ENCODE measurements at regions not wholly inside any gene's neighbourhood (a gene's known extent, or its start where the extent isn't known, plus 50 kb on each side); places are given as distances from the start of the nearest gene placed in this dataset.
"Not testable (repeated sequence)": the region's sequence is repeated elsewhere in the genome, so short reads cannot be mapped to it uniquely, and the experiment has no call there.

GRCh38 chr7:81003326-81003725, 84.5 kb upstream of the SEMA3C start:
- DNase-seq: no peak
- H3K36me3 ChIP-seq: no peaks in the 10 kb centered on the region
- peaks cover 3% of the 10 kb centered on the region; the same call in 1 of the 2 replicates for H3K4me1 ChIP-seq
- no peaks in the 10 kb centered on the region for H3K27me3 ChIP-seq
- TF ChIP-seq CTCF (IDR thresholded peaks at IDR 0.05; ENCODE audit: low read depth, low read length): no peak
- no peaks in the 10 kb centered on the region for H3K9me3 ChIP-seq
- no peak overlapping the region for H3K4me3 ChIP-seq (ENCODE audit: low read depth, low read length)

- no peaks in the 10 kb centered on the region for H3K9me3 ChIP-seq
- H3K4me3 ChIP-seq (ENCODE audit: low read depth, low read length): no peak overlapping the region
- H3K4me1 ChIP-seq: peaks cover 3% of the 10 kb centered on the region; the same call in 1 of the 2 replicates
- no peaks in the 10 kb centered on the region for H3K36me3 ChIP-seq
- no peak for TF ChIP-seq CTCF (IDR thresholded peaks at IDR 0.05; ENCODE audit: low read depth, low read length)
- no peaks in the 10 kb centered on the region for H3K27me3 ChIP-seq
- no peak for DNase-seq
These were observed 83.6 kb upstream of the SEMA3C start for GRCh38 chr7:81002421-81002820.

GRCh38 chr7:80999771-81000170, 80.9 kb upstream of the SEMA3C start:
- no peak overlapping the region for H3K4me3 ChIP-seq (ENCODE audit: low read depth, low read length)
- TF ChIP-seq CTCF (IDR thresholded peaks at IDR 0.05; ENCODE audit: low read depth, low read length): no peak
- no peaks in the 10 kb centered on the region for H3K36me3 ChIP-seq
- H3K9me3 ChIP-seq: no peaks in the 10 kb centered on the region
- no peak for DNase-seq
- no peaks in the 10 kb centered on the region for H3K27me3 ChIP-seq
- peaks cover 3% of the 10 kb centered on the region; the same call in 1 of the 2 replicates for H3K4me1 ChIP-seq

GRCh38 chr7:80999100-80999499, 80.2 kb upstream of the SEMA3C start:
- Histone ChIP-seq H3K4me1 (peaks cover 3% of the 10 kb centered on the region; the same call in 1 of the 2 replicates), H3K9me3 (no peaks in the 10 kb centered on the region), H3K36me3 (no peaks in the 10 kb centered on the region), H3K4me3 (ENCODE audit: low read depth, low read length) (no peak overlapping the region), H3K27me3 (no peaks in the 10 kb centered on the region)
- no peak for TF ChIP-seq CTCF (IDR thresholded peaks at IDR 0.05; ENCODE audit: low read depth, low read length)
- no peak for DNase-seq

- H3K9me3 ChIP-seq: no peaks in the 10 kb centered on the region
- DNase-seq: peak; percentile 34
These were observed 79.0 kb upstream of the SEMA3C start for GRCh38 chr7:80997841-80998240.

GRCh38 chr7:80996236-80996635, 77.4 kb upstream of the SEMA3C start:
- DNase-seq; H3K9me3 ChIP-seq; H3K27me3 ChIP-seq; H3K4me1 ChIP-seq; H3K36me3 ChIP-seq; H3K4me3 ChIP-seq (ENCODE audit: low read depth, low read length): not testable (repeated sequence)

More at GRCh38 chr7:80997841-80998240, 79.0 kb upstream of the SEMA3C start:
- no peak for TF ChIP-seq CTCF (IDR thresholded peaks at IDR 0.05; ENCODE audit: low read depth, low read length)
- no peaks in the 10 kb centered on the region; the same call in 1 of the 2 replicates for H3K4me1 ChIP-seq
- H3K4me3 ChIP-seq (ENCODE audit: low read depth, low read length): no peak overlapping the region
- H3K27me3 ChIP-seq: no peaks in the 10 kb centered on the region
- H3K36me3 ChIP-seq: no peaks in the 10 kb centered on the region

GRCh38 chr7:80991654-80992053, 72.8 kb upstream of the SEMA3C start:
- no peaks in the 10 kb centered on the region for H3K4me1 ChIP-seq
- H3K9me3 ChIP-seq: no peaks in the 10 kb centered on the region
- DNase-seq: no peak
- TF ChIP-seq CTCF (IDR thresholded peaks at IDR 0.05; ENCODE audit: low read depth, low read length): no peak
- no peaks in the 10 kb centered on the region for H3K36me3 ChIP-seq
- no peak overlapping the region for H3K4me3 ChIP-seq (ENCODE audit: low read depth, low read length)
- H3K27me3 ChIP-seq: no peaks in the 10 kb centered on the region

Data from BE2C (cell line).